IPS-18a (cell line): ENCODE measurements at regions not wholly inside any gene's neighbourhood (a gene's known extent, or its start where the extent isn't known, plus 50 kb on each side); places are given as distances from the start of the nearest gene placed in this dataset.
"Not testable (repeated sequence)": the region's sequence is repeated elsewhere in the genome, so short reads cannot be mapped to it uniquely, and the experiment has no call there.

Experiments
- H3K27ac ChIP-seq: one replicate; pipeline ENCODE4 v1.5.1; 2013; ENCODE audit warnings: low read length
- H3K27me3 ChIP-seq: one replicate; pipeline ENCODE4 v1.6.1; 2013; ENCODE audit warnings: mild to moderate bottlenecking, low read length; ENCODE audit not compliant: control insufficient read depth, insufficient read depth
- H3K36me3 ChIP-seq: one replicate; pipeline ENCODE4 v1.6.1; 2013; ENCODE audit warnings: low read depth, low read length; ENCODE audit not compliant: control insufficient read depth
- H3K4me1 ChIP-seq: one replicate; pipeline ENCODE4 v1.6.1; 2013; ENCODE audit warnings: low read depth, low read length; ENCODE audit not compliant: control insufficient read depth
- H3K4me3 ChIP-seq: one replicate; pipeline ENCODE4 v1.5.1; 2013; ENCODE audit warnings: low read length
- H3K9ac ChIP-seq: one replicate; pipeline ENCODE4 v1.6.1; 2013; ENCODE audit warnings: mild to moderate bottlenecking, low read length, moderate library complexity
- H3K9me3 ChIP-seq: one replicate; pipeline ENCODE4 v1.6.1; 2013; ENCODE audit warnings: low read depth, low read length; ENCODE audit not compliant: control insufficient read depth

DNA sequence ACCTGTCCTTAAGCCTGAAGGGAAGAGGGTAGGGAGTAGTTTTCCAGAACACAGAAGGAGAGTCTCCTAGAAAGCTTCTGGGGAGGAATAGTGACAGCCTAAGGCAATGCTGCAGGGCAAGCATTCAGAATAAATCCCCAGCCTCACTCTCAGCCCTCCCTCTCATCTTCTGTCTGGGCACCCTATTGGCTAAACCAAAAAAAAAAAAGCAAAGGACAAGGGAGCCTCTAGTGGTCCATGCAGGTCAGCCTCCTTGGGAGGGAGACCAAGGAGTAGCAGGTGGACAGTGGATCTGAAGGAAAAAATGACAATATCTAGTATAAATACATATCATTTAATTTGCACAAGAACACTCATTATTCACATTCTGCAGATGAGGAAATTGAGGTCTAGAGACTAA lies 168.3 kb downstream of the HINT1 start:
- not testable (repeated sequence) for H3K27me3 ChIP-seq, H3K9me3 ChIP-seq, H3K4me3 ChIP-seq, H3K36me3 ChIP-seq, H3K9ac ChIP-seq, H3K27ac ChIP-seq
- H3K4me1 ChIP-seq = peaks cover 11% of the 10 kb centered on the region

- Histone ChIP-seq H3K4me3 (no peak overlapping the region), H3K36me3 (no peaks in the 10 kb centered on the region), H3K27me3 (no peaks in the 10 kb centered on the region), H3K4me1 (peaks cover 11% of the 10 kb centered on the region), H3K9ac (no peak overlapping the region), H3K9me3 (no peaks in the 10 kb centered on the region), H3K27ac (no peak overlapping the region)
Measured at GRCh38 chr5:130995851-130996250, 169.2 kb downstream of the HINT1 start.

DNA sequence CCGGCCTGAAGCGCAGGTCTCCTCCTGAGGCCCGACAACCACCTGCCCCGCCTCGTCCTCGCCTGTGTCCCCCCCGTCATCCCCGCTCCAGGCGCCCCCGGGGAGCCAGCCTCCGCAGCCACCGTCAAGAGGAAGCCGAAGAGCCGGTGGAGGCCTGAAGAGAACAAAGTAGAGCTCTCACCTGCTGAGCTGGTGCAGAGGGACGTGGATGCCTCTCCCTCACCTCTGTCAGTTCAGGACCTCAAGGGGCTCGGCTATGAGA lies 169.9 kb downstream of the HINT1 start:
- no peak overlapping the region for H3K9ac ChIP-seq
- no peak overlapping the region for H3K27ac ChIP-seq
- H3K27me3 ChIP-seq = no peaks in the 10 kb centered on the region
- H3K4me3 ChIP-seq = no peak overlapping the region
- H3K9me3 ChIP-seq = no peaks in the 10 kb centered on the region
- no peaks in the 10 kb centered on the region for H3K36me3 ChIP-seq
- H3K4me1 ChIP-seq = peaks cover 7% of the 10 kb centered on the region

DNA sequence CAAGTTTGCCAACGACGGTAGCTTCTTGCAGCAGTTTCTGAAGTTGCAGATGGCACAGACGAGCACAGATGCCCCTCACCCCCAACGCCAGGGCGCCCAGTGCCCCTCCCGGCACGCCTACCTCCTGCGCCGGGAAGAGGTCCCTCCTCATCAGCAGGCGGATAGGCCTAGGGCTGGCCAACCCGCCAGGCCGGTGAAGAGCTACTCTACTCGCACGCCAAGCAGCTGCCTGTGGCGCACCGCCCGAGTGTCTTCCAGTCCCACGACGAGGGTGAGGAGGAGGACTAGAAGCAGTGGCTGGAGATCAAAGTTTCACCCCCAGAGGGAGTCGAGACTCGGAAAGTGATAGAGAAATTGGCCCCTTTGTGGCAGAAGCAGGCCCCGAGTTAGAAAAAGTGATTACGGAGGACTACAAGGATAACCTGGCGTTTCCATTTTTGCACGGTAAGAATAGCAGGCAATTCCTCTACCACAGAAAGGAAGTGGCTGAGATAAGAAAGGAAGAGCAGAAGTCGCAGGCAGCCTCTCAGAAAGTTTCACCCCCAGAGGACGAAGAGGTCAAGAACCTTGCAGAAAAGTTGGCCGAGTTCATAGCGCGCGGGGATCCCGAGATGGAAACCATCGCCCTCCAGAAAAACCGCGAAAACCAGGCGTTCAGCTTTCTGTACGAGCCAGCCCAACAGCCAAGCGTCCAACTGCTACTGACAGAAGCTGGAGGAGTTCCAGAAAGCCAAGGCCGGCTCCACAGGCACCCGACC lies 170.4 kb downstream of the HINT1 start:
- Histone ChIP-seq H3K9ac (no peak overlapping the region), H3K27ac (no peak overlapping the region), H3K9me3 (no peaks in the 10 kb centered on the region), H3K36me3 (no peaks in the 10 kb centered on the region), H3K4me1 (peaks cover 2% of the 10 kb centered on the region), H3K27me3 (no peaks in the 10 kb centered on the region), H3K4me3 (no peak overlapping the region)

DNA sequence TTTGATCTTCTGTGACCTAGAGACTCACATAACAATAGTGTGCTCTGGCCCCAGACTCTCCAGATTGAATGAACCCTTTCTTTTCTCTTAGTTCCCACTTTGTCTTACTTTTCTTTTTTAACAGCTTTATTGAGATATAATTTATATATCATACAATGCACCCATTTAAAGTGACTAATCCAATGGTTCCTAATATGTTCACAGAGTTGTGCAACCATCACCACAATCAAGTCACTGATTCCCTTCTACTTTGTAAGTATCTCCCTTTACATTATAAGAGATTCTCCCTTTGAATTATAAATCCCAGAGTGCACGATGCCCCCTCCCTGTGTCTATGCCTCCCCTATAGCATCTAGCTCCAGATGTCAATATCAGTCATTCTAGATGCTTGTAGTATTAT lies 172.4 kb downstream of the HINT1 start:
- no peaks in the 10 kb centered on the region for H3K4me1 ChIP-seq
- no peak overlapping the region for H3K9ac ChIP-seq
- H3K9me3 ChIP-seq = no peaks in the 10 kb centered on the region
- no peak overlapping the region for H3K4me3 ChIP-seq
- no peak overlapping the region for H3K27ac ChIP-seq
- H3K27me3 ChIP-seq = no peaks in the 10 kb centered on the region
- H3K36me3 ChIP-seq = no peaks in the 10 kb centered on the region

GRCh38 chr5:130992095-130992494 lies 173.0 kb downstream of the HINT1 start:
- H3K9me3 ChIP-seq = no peaks in the 10 kb centered on the region
- no peak overlapping the region for H3K27ac ChIP-seq
- no peaks in the 10 kb centered on the region for H3K4me1 ChIP-seq
- no peaks in the 10 kb centered on the region for H3K27me3 ChIP-seq
- no peak overlapping the region for H3K4me3 ChIP-seq
- no peak overlapping the region for H3K9ac ChIP-seq
- no peaks in the 10 kb centered on the region for H3K36me3 ChIP-seq

DNA sequence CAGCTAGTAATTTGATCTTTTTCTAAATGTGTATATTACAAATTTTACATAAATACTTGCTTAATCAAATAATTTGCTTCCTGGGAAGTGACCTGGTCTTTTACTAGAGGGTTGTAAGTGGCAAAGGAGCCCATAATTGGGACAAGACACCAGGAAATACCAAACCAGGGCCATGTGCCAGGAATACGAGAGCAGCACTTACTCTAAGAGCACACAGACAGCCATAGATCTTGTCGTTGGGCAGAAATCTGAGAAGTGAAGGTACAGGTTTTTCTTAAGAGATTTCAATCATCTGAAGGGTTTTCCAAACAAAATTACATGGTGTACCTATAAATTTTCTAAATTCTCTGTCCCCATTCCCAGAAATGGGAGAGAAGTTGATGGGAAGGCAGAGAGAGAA lies 179.3 kb downstream of the HINT1 start:
- H3K4me1 ChIP-seq = no peaks in the 10 kb centered on the region
- H3K27ac ChIP-seq = no peak overlapping the region
- no peak overlapping the region for H3K9ac ChIP-seq
- H3K9me3 ChIP-seq = no peaks in the 10 kb centered on the region
- H3K27me3 ChIP-seq = no peaks in the 10 kb centered on the region
- H3K4me3 ChIP-seq = no peak overlapping the region
- no peaks in the 10 kb centered on the region for H3K36me3 ChIP-seq

GRCh38 chr5:130981663-130982062 lies 183.4 kb downstream of the HINT1 start:
- Histone ChIP-seq H3K9me3 (no peaks in the 10 kb centered on the region), H3K4me3 (no peak overlapping the region), H3K36me3 (no peaks in the 10 kb centered on the region), H3K9ac (no peak overlapping the region), H3K4me1 (no peaks in the 10 kb centered on the region), H3K27me3 (no peaks in the 10 kb centered on the region), H3K27ac (no peak overlapping the region)

GRCh38 chr5:130978475-130978874 lies 186.6 kb downstream of the HINT1 start:
- no peak overlapping the region for H3K9ac ChIP-seq
- no peaks in the 10 kb centered on the region for H3K27me3 ChIP-seq
- peaks cover 16% of the 10 kb centered on the region for H3K4me1 ChIP-seq
- no peaks in the 10 kb centered on the region for H3K9me3 ChIP-seq
- no peak overlapping the region for H3K4me3 ChIP-seq
- no peak overlapping the region for H3K27ac ChIP-seq
- no peaks in the 10 kb centered on the region for H3K36me3 ChIP-seq

DNA sequence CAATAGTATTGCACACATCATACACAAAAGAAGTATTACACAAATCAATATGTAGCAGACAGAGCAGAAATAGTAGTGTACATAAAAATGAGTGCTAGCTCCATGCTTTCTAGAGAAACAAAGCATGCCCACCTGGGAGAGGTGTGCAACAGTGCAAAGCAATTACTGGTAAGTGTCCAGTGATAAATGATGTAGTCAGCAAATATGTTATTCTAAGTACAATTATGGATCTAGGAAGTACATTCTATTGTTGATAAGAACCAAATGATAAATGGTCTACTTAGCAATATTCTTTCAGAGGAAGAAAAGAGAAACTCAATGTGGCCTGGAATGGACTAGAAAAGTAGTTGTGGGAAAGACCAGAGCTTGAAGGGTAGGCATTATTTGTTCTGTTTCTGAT lies 188.6 kb downstream of the HINT1 start:
- Histone ChIP-seq H3K9ac (no peak overlapping the region), H3K4me1 (peaks cover 16% of the 10 kb centered on the region), H3K9me3 (no peaks in the 10 kb centered on the region), H3K36me3 (no peaks in the 10 kb centered on the region), H3K27ac (no peak overlapping the region), H3K4me3 (no peak overlapping the region), H3K27me3 (no peaks in the 10 kb centered on the region)

DNA sequence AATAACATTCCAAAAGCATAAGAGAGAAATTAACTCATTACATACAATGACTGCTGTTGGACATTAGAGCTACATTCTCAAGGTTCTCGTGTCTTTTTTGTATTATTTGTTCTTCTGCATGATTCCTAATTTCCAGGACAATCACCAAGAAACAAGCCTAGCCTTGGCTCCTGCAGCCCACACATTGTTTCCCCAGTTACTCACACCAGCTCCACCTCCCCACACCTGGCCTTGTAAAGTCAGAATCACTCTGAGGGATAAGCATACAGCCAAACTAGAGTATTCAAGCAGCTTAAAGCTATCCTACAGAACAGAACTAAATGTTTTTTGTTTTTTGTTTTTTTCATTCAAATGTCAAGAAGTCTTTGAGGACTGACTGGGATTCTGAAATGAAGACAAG lies 189.2 kb downstream of the HINT1 start:
- Histone ChIP-seq H3K4me1 (peaks cover 16% of the 10 kb centered on the region), H3K9ac (no peak overlapping the region), H3K36me3 (no peaks in the 10 kb centered on the region), H3K27ac (no peak overlapping the region), H3K4me3 (no peak overlapping the region), H3K27me3 (no peaks in the 10 kb centered on the region), H3K9me3 (no peaks in the 10 kb centered on the region)

GRCh38 chr5:130975299-130975698 lies 189.8 kb downstream of the HINT1 start:
- Histone ChIP-seq H3K9ac (no peak overlapping the region), H3K27me3 (no peaks in the 10 kb centered on the region), H3K4me3 (no peak overlapping the region), H3K9me3 (no peaks in the 10 kb centered on the region), H3K4me1 (peaks cover 16% of the 10 kb centered on the region), H3K27ac (no peak overlapping the region), H3K36me3 (no peaks in the 10 kb centered on the region)
